Ishikawa (cell line): ENCODE measurements at regions not wholly inside any gene's neighbourhood (a gene's known extent, or its start where the extent isn't known, plus 50 kb on each side); places are given as distances from the start of the nearest gene placed in this dataset.

ENCODE experiments used
- CEBPB ChIP-seq: IDR thresholded peaks from 2 replicates; pipeline ENCODE4 v1.6.1; 2012
- CREB1 ChIP-seq: IDR thresholded peaks from 2 replicates; pipeline ENCODE4 v1.6.1; 2012; ENCODE audit warnings: low read depth
- EGR1 ChIP-seq: IDR thresholded peaks from 2 replicates; pipeline ENCODE4 v1.6.1; 2012
- EP300 ChIP-seq: IDR thresholded peaks from 2 replicates; pipeline ENCODE4 v1.6.1; 2012; ENCODE audit warnings: borderline replicate concordance
- FOXM1 ChIP-seq: IDR thresholded peaks from 2 replicates; pipeline ENCODE4 v1.6.1; 2012; ENCODE audit warnings: low read depth, borderline replicate concordance
- MAX ChIP-seq: IDR thresholded peaks from 2 replicates; pipeline ENCODE4 v1.6.1; 2012
- NFIC ChIP-seq: IDR thresholded peaks from 2 replicates; pipeline ENCODE4 v1.6.1; 2012
- RAD21 ChIP-seq: IDR thresholded peaks from 2 replicates; pipeline ENCODE4 v1.6.1; 2012; ENCODE audit warnings: low read depth
- REST ChIP-seq: IDR thresholded peaks from 2 replicates; pipeline ENCODE4 v1.6.1; 2012; ENCODE audit warnings: low read depth, mild to moderate bottlenecking
- TAF1 ChIP-seq: IDR thresholded peaks from 2 replicates; pipeline ENCODE4 v1.6.1; 2012; ENCODE audit warnings: low read depth, mild to moderate bottlenecking
- TCF12 ChIP-seq: IDR thresholded peaks from 2 replicates; pipeline ENCODE4 v1.6.1; 2012; ENCODE audit warnings: low read depth
- TEAD4 ChIP-seq: IDR thresholded peaks from 2 replicates; pipeline ENCODE4 v1.6.1; 2012
- YY1 ChIP-seq: IDR thresholded peaks from 2 replicates; pipeline ENCODE4 v1.6.1; 2012; ENCODE audit warnings: low read depth
- ZBTB7A ChIP-seq: IDR thresholded peaks from 2 replicates; pipeline ENCODE4 v1.6.1; 2012; ENCODE audit warnings: low read depth
- TF ChIP-seq, protein P1 (sequence below): IDR thresholded peaks from 2 replicates; pipeline ENCODE4 v1.6.1; 2012

- TF ChIP-seq RAD21 (no peak), REST (no peak)
Observed at GRCh38 chr16:85263239-85263585, 150.9 kb upstream of the CIBAR2 start.

- TF ChIP-seq CREB1 (no peak), ZBTB7A (no peak), TCF12 (no peak), EP300 (no peak), TEAD4 (no peak), EGR1 (no peak), MAX (no peak)
Observed at GRCh38 chr16:85264752-85265151, 152.5 kb upstream of the CIBAR2 start.

DNA sequence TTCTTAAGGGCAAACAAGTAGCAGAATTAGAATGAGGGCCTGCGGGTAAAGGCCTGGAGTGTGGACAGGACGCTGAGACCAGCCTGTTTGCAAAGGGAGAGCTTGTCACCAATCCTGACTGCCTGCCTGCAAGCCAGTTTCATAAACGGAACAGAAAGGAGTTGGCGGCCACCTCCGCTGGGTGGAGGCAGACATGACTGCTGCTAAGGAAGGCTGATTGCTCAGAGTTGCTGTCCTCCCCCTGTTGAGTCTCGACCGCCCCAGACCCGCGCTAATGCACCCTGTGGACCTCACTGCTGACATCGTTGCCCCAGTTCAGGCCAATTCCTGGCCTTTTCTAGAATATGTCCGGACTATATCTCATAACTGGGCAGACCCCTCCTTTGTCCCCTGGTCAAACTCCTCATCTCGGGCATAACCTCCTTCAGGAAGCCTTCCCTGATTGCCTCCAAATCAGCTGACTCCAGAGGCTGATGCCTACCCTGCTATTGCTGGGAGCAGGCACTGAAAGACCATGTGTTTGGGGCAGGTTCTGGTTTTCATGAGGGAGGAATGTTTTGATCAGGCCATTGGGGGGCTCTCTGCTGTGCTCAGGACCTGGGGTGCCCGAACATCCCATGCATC, 153.0 kb upstream of the CIBAR2 start:
- TF ChIP-seq CEBPB = no peak
- TF ChIP-seq TAF1 = no peak
- TF ChIP-seq EGR1 = no peak
- TF ChIP-seq TEAD4 = no peak
- TF ChIP-seq TCF12 = no peak
- TF ChIP-seq, protein P1, sequence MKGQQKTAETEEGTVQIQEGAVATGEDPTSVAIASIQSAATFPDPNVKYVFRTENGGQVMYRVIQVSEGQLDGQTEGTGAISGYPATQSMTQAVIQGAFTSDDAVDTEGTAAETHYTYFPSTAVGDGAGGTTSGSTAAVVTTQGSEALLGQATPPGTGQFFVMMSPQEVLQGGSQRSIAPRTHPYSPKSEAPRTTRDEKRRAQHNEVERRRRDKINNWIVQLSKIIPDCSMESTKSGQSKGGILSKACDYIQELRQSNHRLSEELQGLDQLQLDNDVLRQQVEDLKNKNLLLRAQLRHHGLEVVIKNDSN = no peak

- TF ChIP-seq ZBTB7A (no peak), TEAD4 (no peak), CREB1 (no peak), YY1 (no peak), MAX (no peak), EGR1 (no peak), NFIC (no peak), FOXM1 (no peak), REST (no peak), TAF1 (no peak), TCF12 (no peak), RAD21 (no peak), CEBPB (no peak)
- TF ChIP-seq, protein P1 = no peak
Observed at GRCh38 chr16:85265810-85266209, 153.5 kb upstream of the CIBAR2 start.

DNA sequence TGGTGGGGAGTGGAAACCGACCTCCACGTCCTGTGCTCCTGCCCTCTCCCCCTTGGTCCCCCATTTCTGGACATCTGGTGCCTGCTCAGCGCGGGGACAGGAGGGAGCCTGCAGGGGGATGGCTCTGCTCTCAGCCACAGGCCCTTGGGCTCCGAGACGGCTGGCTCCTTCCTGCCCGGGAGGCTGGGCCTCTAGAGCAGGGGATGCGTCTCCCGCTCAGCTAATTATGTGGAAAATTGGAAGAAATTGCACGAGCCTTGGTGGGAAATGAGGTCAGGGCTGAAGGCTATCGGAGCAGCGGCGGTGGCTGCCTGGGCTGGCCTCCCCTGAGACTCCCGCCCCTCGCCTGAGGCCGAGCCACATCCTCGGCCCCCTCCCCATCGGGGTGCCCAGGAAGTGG, 154.6 kb upstream of the CIBAR2 start:
- no peak for TF ChIP-seq RAD21
- no peak for TF ChIP-seq CEBPB
- no peak for TF ChIP-seq EGR1
- TF ChIP-seq TCF12 = no peak
- no peak for TF ChIP-seq REST
- TF ChIP-seq, protein P1 = no peak
- TF ChIP-seq CREB1 = no peak
- TF ChIP-seq FOXM1 = no peak
- no peak for TF ChIP-seq TAF1
- no peak for TF ChIP-seq ZBTB7A
- no peak for TF ChIP-seq NFIC
- no peak for TF ChIP-seq YY1
- TF ChIP-seq TEAD4 = no peak
